Neuronal stem cell (in vitro differentiated cells): ENCODE measurements at regions not wholly inside any gene's neighbourhood (a gene's known extent, or its start where the extent isn't known, plus 50 kb on each side); places are given as distances from the start of the nearest gene placed in this dataset.

ENCODE experiments used
- DNase-seq: peaks from one replicate; pipeline ENCODE4 v3.0.0-alpha.2; 2013; ENCODE audit warnings: low spot score
- H2AFZ ChIP-seq: one replicate; pipeline ENCODE4 v1.6.1; 2013; ENCODE audit warnings: mild to moderate bottlenecking, low read length, inconsistent platforms
- H2AK5ac ChIP-seq: 2 replicates; pipeline ENCODE4 v1.6.1; 2013; ENCODE audit warnings: low read depth, mild to moderate bottlenecking, inconsistent platforms, low read length, moderate library complexity, mixed read lengths
- H2BK120ac ChIP-seq: 2 replicates; pipeline ENCODE4 v1.6.1; 2013; ENCODE audit warnings: low read depth, mild to moderate bottlenecking, inconsistent platforms, low read length, moderate library complexity, mixed read lengths
- H2BK12ac ChIP-seq: one replicate; pipeline ENCODE4 v1.6.1; 2013; ENCODE audit warnings: low read length, inconsistent platforms
- H2BK15ac ChIP-seq: 2 replicates; pipeline ENCODE4 v1.6.1; 2013; ENCODE audit warnings: mild to moderate bottlenecking, low read length, inconsistent platforms, mixed read lengths
- H2BK5ac ChIP-seq: one replicate; pipeline ENCODE4 v1.6.1; 2013; ENCODE audit warnings: inconsistent platforms, mild to moderate bottlenecking, low read length, moderate library complexity
- H3K14ac ChIP-seq: one replicate; pipeline ENCODE4 v1.6.1; 2013; ENCODE audit warnings: low read length, inconsistent platforms
- H3K18ac ChIP-seq: 2 replicates; pipeline ENCODE4 v1.6.1; 2013; ENCODE audit warnings: low read length, inconsistent platforms
- H3K23ac ChIP-seq: 2 replicates; pipeline ENCODE4 v1.6.1; 2013; ENCODE audit warnings: low read depth, mild to moderate bottlenecking, mixed read lengths, low read length, inconsistent platforms; ENCODE audit not compliant: poor library complexity
- H3K27ac ChIP-seq: replicated peaks from 3 replicates; pipeline ENCODE4 v1.5.1; 2013; ENCODE audit warnings: low read length, inconsistent platforms
- H3K27me3 ChIP-seq, 3 experiments: 2 replicates each; pipeline ENCODE4 v1.6.1; 2013; ENCODE audit warnings: low read length in 3 of 3, mild to moderate bottlenecking in 2 of 3, inconsistent platforms in 1 of 3, low read depth in 1 of 3, mixed read lengths in 1 of 3, moderate library complexity in 1 of 3; ENCODE audit not compliant: control insufficient read depth in 3 of 3, insufficient read depth in 3 of 3
- H3K36me3 ChIP-seq, 2 donors: replicated peaks in 1 of 2; 2 replicates each; pipeline ENCODE4 v1.6.1; 2013; ENCODE audit warnings: low read length in 2 of 2; ENCODE audit not compliant: control insufficient read depth in 2 of 2, insufficient read depth in 2 of 2
- H3K4ac ChIP-seq: 2 replicates; pipeline ENCODE4 v1.6.1; 2013; ENCODE audit warnings: inconsistent platforms, mild to moderate bottlenecking, low read length, moderate library complexity
- H3K4me1 ChIP-seq, 2 donors: 1 replicate in 1 of 2; 2 replicates in 1 of 2; pipeline ENCODE4 v1.6.1; 2013; ENCODE audit warnings: low read length in 2 of 2, low read depth in 1 of 2; ENCODE audit not compliant: control insufficient read depth in 2 of 2, insufficient read depth in 1 of 2
- H3K4me2 ChIP-seq: one replicate; pipeline ENCODE4 v1.6.1; 2013; ENCODE audit warnings: mild to moderate bottlenecking, low read length, inconsistent platforms; ENCODE audit not compliant: insufficient read depth, poor library complexity, severe bottlenecking
- H3K4me3 ChIP-seq, 2 donors: 2 replicates each; pipeline ENCODE4 v1.5.1; 2013; ENCODE audit warnings: low read length in 2 of 2, mild to moderate bottlenecking in 2 of 2, inconsistent platforms in 1 of 2, moderate library complexity in 1 of 2
- H3K79me1 ChIP-seq: one replicate; pipeline ENCODE4 v1.6.1; 2013; ENCODE audit warnings: low read depth, mild to moderate bottlenecking, inconsistent platforms, low read length, moderate library complexity
- H3K9ac ChIP-seq: one replicate; pipeline ENCODE4 v1.6.1; 2013; ENCODE audit warnings: mild to moderate bottlenecking, low read depth, low read length, inconsistent platforms; ENCODE audit not compliant: poor library complexity
- H3K9me3 ChIP-seq, 2 donors: replicated peaks in 1 of 2; 2 replicates each; pipeline versions ENCODE3 to v1.6.1; 2013; ENCODE audit warnings: low read length in 2 of 2, mild to moderate bottlenecking in 2 of 2, inconsistent platforms in 1 of 2, low read depth in 1 of 2, mixed read lengths in 1 of 2, moderate library complexity in 1 of 2; ENCODE audit not compliant: control insufficient read depth in 2 of 2, insufficient read depth in 1 of 2
- H4K8ac ChIP-seq: one replicate; pipeline ENCODE4 v1.6.1; 2013; ENCODE audit warnings: low read depth, mild to moderate bottlenecking, inconsistent platforms, low read length, moderate library complexity
- H4K91ac ChIP-seq: one replicate; pipeline ENCODE4 v1.6.1; 2013; ENCODE audit warnings: low read length, low read depth, mild to moderate bottlenecking, inconsistent platforms; ENCODE audit not compliant: poor library complexity
- WGBS, 2 donors: extraction: QIAGEN DNeasy Blood & Tissue Kit; methylation state at CpG; one replicate each; pipeline ENCODE4 v1.1.7; 2013; ENCODE audit warnings: missing lambda C conversion rate in 2 of 2, mixed read lengths in 1 of 2; ENCODE audit not compliant: insufficient read length in 2 of 2, insufficient replicate concordance in 1 of 2; ENCODE audit errors: extremely low coverage in 2 of 2; 5-methylcytosine and 5-hydroxymethylcytosine counted together

DNA sequence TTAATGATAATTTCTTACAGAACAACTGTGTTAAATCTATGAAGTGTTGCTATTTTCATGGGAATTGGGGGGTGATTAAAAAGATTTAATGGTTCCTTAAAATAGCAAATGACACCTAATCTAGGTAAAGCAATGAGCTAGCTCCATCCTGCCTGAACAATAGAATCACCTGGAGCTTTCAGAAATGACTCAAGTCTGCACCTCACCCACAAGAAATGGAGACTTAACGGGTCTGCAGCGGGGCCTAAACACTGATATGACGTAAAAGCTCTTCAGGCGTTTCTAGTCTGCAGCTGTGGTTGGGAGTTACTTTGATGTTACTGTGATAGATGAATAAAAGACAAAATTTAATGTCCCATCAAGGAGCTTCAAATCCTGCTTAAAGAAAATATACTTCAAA, 328.2 kb downstream of the RND3 start:
- no CpG with 5 or more reads among the region's 4 CpGs for WGBS, 2 donors
- Histone ChIP-seq H3K18ac (no peak overlapping the region), H4K8ac (no peak overlapping the region), H2BK5ac (no peak overlapping the region), H3K4me1 (peaks cover 0 to 3% of the 10 kb centered on the region in 2 donors), H3K14ac (no peak overlapping the region), H3K4me2 (no peak overlapping the region), H3K27me3 (no peaks in the 10 kb centered on the region), H2BK12ac (no peak overlapping the region), H2BK120ac (no peak overlapping the region), H3K9ac (no peak overlapping the region), H2AFZ (no peak overlapping the region), H3K79me1 (no peaks in the 10 kb centered on the region), H3K36me3 (no peaks in the 10 kb centered on the region), H3K4ac (no peak overlapping the region), H3K9me3 (no peaks in the 10 kb centered on the region), H3K27ac (no peak overlapping the region), H3K23ac (no peak overlapping the region), H2BK15ac (no peak overlapping the region), H4K91ac (no peak overlapping the region), H3K4me3 (no peak overlapping the region), H2AK5ac (no peak overlapping the region)
- no peak for DNase-seq

DNA sequence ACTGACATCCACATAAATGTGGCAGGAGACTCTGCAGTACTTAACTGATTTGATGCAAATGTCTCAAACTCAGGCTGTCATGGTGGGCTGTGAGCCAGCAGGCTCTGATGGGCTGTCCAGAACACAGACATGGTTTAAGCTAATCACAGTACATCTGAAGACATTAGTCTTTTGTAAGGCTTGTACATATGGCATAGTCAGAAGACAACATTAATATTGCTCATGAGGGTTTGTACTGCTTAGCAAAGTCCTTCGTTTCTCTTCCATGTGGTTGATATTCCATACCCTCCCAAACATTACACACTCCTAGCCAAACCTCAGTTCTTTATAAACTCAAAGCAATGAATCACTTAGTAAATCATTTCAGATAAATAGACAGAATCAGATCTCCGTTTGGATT, 330.6 kb downstream of the RND3 start:
- no peak for DNase-seq
- H4K8ac ChIP-seq, result no peak overlapping the region
- no peaks in the 10 kb centered on the region for H3K4me1 ChIP-seq
- H2AK5ac ChIP-seq, result no peak overlapping the region
- H3K18ac ChIP-seq, result no peak overlapping the region
- no peak overlapping the region for H2BK15ac ChIP-seq
- H3K4me2 ChIP-seq, result no peak overlapping the region
- H2BK12ac ChIP-seq, result no peak overlapping the region
- no peaks in the 10 kb centered on the region for H3K9me3 ChIP-seq
- H3K4ac ChIP-seq, result no peak overlapping the region
- no peak overlapping the region for H3K27ac ChIP-seq
- no peaks in the 10 kb centered on the region for H3K27me3 ChIP-seq
- no peaks in the 10 kb centered on the region for H3K36me3 ChIP-seq
- H3K23ac ChIP-seq, result no peak overlapping the region
- no peak overlapping the region for H2BK120ac ChIP-seq
- no peak overlapping the region for H2BK5ac ChIP-seq
- no peak overlapping the region for H4K91ac ChIP-seq
- no CpG with 5 or more reads among the region's 2 CpGs for WGBS, 2 donors
- no peak overlapping the region for H3K14ac ChIP-seq
- H2AFZ ChIP-seq, result no peak overlapping the region
- no peaks in the 10 kb centered on the region for H3K79me1 ChIP-seq
- H3K4me3 ChIP-seq, result no peak overlapping the region
- H3K9ac ChIP-seq, result no peak overlapping the region

- H3K4me3 ChIP-seq, result no peak overlapping the region
- WGBS, 2 donors, result no CpG with 5 or more reads among the region's 3 CpGs
- no peaks in the 10 kb centered on the region for H3K27me3 ChIP-seq
- H2BK120ac ChIP-seq, result no peak overlapping the region
- H3K27ac ChIP-seq, result no peak overlapping the region
- H3K79me1 ChIP-seq, result no peaks in the 10 kb centered on the region
- H3K9ac ChIP-seq, result no peak overlapping the region
- no peak overlapping the region for H3K14ac ChIP-seq
- H3K4ac ChIP-seq, result no peak overlapping the region
- no peak overlapping the region for H2BK15ac ChIP-seq
- H4K8ac ChIP-seq, result no peak overlapping the region
- H3K4me2 ChIP-seq, result no peak overlapping the region
- H3K23ac ChIP-seq, result no peak overlapping the region
- H2AFZ ChIP-seq, result no peak overlapping the region
- H2BK5ac ChIP-seq, result no peak overlapping the region
- no peak overlapping the region for H2BK12ac ChIP-seq
- H3K9me3 ChIP-seq, result no peaks in the 10 kb centered on the region
- no peak overlapping the region for H2AK5ac ChIP-seq
- H4K91ac ChIP-seq, result no peak overlapping the region
- DNase-seq, result no peak
- no peak overlapping the region for H3K18ac ChIP-seq
- H3K36me3 ChIP-seq, result no peaks in the 10 kb centered on the region
- H3K4me1 ChIP-seq, result no peaks in the 10 kb centered on the region
Observed at GRCh38 chr2:150156415-150156814, 331.1 kb downstream of the RND3 start.

GRCh38 chr2:150154308-150154797, 333.1 kb downstream of the RND3 start:
- Histone ChIP-seq H3K4me1 (no peaks in the 10 kb centered on the region), H2AK5ac (no peak overlapping the region), H3K9me3 (no peaks in the 10 kb centered on the region), H2BK5ac (no peak overlapping the region), H2BK15ac (no peak overlapping the region), H3K4ac (no peak overlapping the region), H2BK120ac (no peak overlapping the region), H3K23ac (no peak overlapping the region), H2AFZ (no peak overlapping the region), H3K18ac (no peak overlapping the region), H3K9ac (no peak overlapping the region), H3K79me1 (no peaks in the 10 kb centered on the region), H3K36me3 (no peaks in the 10 kb centered on the region), H3K14ac (no peak overlapping the region), H3K4me2 (no peak overlapping the region), H4K8ac (no peak overlapping the region), H2BK12ac (no peak overlapping the region), H3K4me3 (no peak overlapping the region), H3K27me3 (no peaks in the 10 kb centered on the region), H4K91ac (no peak overlapping the region), H3K27ac (no peak overlapping the region)
- DNase-seq, result no peak
- no CpG with 5 or more reads among the region's 2 CpGs for WGBS, 2 donors
